ENCODE measurements at regions not wholly inside any gene's neighbourhood (a gene's known extent, or its start where the extent isn't known, plus 50 kb on each side); places are given as distances from the start of the nearest gene placed in this dataset.

- TF ChIP-seq POLR2A (IDR thresholded peaks at IDR 0.05): no peak
- TF ChIP-seq, protein P1, sequence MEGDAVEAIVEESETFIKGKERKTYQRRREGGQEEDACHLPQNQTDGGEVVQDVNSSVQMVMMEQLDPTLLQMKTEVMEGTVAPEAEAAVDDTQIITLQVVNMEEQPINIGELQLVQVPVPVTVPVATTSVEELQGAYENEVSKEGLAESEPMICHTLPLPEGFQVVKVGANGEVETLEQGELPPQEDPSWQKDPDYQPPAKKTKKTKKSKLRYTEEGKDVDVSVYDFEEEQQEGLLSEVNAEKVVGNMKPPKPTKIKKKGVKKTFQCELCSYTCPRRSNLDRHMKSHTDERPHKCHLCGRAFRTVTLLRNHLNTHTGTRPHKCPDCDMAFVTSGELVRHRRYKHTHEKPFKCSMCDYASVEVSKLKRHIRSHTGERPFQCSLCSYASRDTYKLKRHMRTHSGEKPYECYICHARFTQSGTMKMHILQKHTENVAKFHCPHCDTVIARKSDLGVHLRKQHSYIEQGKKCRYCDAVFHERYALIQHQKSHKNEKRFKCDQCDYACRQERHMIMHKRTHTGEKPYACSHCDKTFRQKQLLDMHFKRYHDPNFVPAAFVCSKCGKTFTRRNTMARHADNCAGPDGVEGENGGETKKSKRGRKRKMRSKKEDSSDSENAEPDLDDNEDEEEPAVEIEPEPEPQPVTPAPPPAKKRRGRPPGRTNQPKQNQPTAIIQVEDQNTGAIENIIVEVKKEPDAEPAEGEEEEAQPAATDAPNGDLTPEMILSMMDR (IDR thresholded peaks at IDR 0.05): no peak
Observed at GRCh38 chr2:216923706-216924105, 63.8 kb upstream of the TNP1 start.

Data from uterus (tissue), 2 donors.